Stomach (tissue), 8 donors: ENCODE measurements at regions not wholly inside any gene's neighbourhood (a gene's known extent, or its start where the extent isn't known, plus 50 kb on each side); places are given as distances from the start of the nearest gene placed in this dataset.

Experiments used
- DNase-seq, 2 donors: peaks; one replicate each; pipeline versions ENCODE4 v3.0.0 to v3.0.0-alpha.2; 2013 to 2019
- H3K27ac ChIP-seq, 5 donors: fragments of 200-600 bp in 4 of 5; sonication (generic) in 4 of 5; one replicate each; pipeline ENCODE4 v1.5.1; 2013 to 2019; ENCODE audit warnings: mild to moderate bottlenecking in 1 of 5, moderate library complexity in 1 of 5
- H3K27me3 ChIP-seq, 3 donors: fragments of 200-600 bp; sonication (generic); one replicate each; pipeline ENCODE4 v1.5.1; 2017 to 2019; ENCODE audit warnings: mixed run types in 1 of 3
- H3K36me3 ChIP-seq, 4 donors: fragments of 200-600 bp; sonication (generic); 1 replicate in 3 of 4; 2 replicates in 1 of 4; pipeline ENCODE4 v1.5.1; 2016 to 2019
- H3K4me1 ChIP-seq, 4 donors: fragments of 200-600 bp; sonication (generic); one replicate each; pipeline ENCODE4 v1.5.1; 2016 to 2019
- H3K4me3 ChIP-seq, 4 donors: fragments of 200-600 bp; sonication (generic) in 3 of 4; one replicate each; pipeline ENCODE4 v1.5.1; 2016 to 2019; ENCODE audit warnings: mild to moderate bottlenecking in 1 of 4
- H3K9me3 ChIP-seq, 4 donors: fragments of 200-600 bp; sonication (generic); one replicate each; pipeline ENCODE4 v1.5.1; 2016 to 2019
- CTCF ChIP-seq, 7 experiments: fragments of 450-650 bp in 4 of 7; fragments of 200-600 bp in 3 of 7; sonication (generic) in 3 of 7; IDR thresholded peaks; one replicate each; pipeline ENCODE4 v1.5.1; 2016 to 2019; ENCODE audit warnings: antibody characterized with exemption in 7 of 7, control low read depth in 2 of 7, mild to moderate bottlenecking in 1 of 7
- EP300 ChIP-seq: sonication (generic); formaldehyde crosslinking; IDR thresholded peaks from one replicate; pipeline ENCODE4 v1.6.1; 2017; ENCODE audit warnings: antibody characterized with exemption
- POLR2A ChIP-seq, 4 donors: fragments of 450-650 bp; IDR thresholded peaks; one replicate each; pipeline ENCODE4 v1.6.1; 2016; ENCODE audit warnings: antibody characterized with exemption in 4 of 4, control low read depth in 2 of 4, mild to moderate bottlenecking in 1 of 4, moderate library complexity in 1 of 4
- POLR2AphosphoS5 ChIP-seq, 3 donors: sonication (generic); formaldehyde crosslinking; IDR thresholded peaks; one replicate each; pipeline ENCODE4 v1.6.1; 2016; ENCODE audit warnings: antibody characterized with exemption in 3 of 3
- WGBS, 5 donors: extraction: QIAGEN DNeasy Blood & Tissue Kit in 3 of 5; methylation state at CpG; one replicate each; pipeline versions ENCODE4 v1.1.5 to v1.1.7; 2013 to 2018; 5-methylcytosine and 5-hydroxymethylcytosine counted together
- intact Hi-C: fragments of 100-400 bp; cut with DNase I; formaldehyde crosslinking; loops from one replicate; pipeline ENCODE4 v1.15.1; 2023; ENCODE audit warnings: low total_unique reads
- donor health status: healthy with polysubstance abuse.
- donor health status: Bipolar disorder and iron deficiency.
- donor health status: healthy.

DNA sequence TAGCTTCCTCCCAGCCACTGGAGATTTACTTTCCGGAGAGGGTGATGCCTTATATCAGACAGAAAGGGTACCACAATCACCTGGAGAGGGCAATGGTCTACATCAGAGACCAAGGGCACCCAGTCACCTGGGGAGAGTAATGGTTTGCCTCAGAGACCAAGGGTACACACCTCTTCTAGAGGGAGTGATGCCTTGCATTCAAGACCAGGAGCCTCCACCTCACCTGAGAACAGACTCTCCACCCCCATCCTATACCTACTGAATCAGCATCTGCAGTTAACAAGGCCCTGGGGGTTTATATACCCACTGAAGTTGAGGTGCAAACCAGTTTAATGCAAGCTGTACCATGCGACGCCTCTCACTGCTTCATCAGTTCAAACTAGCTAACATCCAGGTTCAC is 270.2 kb upstream of the IGFBP3 start:
- H3K9me3 ChIP-seq, result no peaks in the 10 kb centered on the region
- H3K4me3 ChIP-seq, result no peak overlapping the region
- no peaks in the 10 kb centered on the region for H3K36me3 ChIP-seq
- no peaks in the 10 kb centered on the region for H3K27me3 ChIP-seq
- H3K27ac ChIP-seq, result no peak overlapping the region
- DNase-seq, result no peak
- intact Hi-C loops, result no loop called here
- 89 to 98% (median 97%) methylated on average over 3 of the region's 3 CpGs for WGBS, 5 donors
- H3K4me1 ChIP-seq, result no peaks in the 10 kb centered on the region
- TF ChIP-seq POLR2A (IDR thresholded peaks at IDR 0.05) (no peak), CTCF (IDR thresholded peaks at IDR 0.05) (no peak), EP300 (no peak), POLR2AphosphoS5 (IDR thresholded peaks at IDR 0.05) (no peak)

DNA sequence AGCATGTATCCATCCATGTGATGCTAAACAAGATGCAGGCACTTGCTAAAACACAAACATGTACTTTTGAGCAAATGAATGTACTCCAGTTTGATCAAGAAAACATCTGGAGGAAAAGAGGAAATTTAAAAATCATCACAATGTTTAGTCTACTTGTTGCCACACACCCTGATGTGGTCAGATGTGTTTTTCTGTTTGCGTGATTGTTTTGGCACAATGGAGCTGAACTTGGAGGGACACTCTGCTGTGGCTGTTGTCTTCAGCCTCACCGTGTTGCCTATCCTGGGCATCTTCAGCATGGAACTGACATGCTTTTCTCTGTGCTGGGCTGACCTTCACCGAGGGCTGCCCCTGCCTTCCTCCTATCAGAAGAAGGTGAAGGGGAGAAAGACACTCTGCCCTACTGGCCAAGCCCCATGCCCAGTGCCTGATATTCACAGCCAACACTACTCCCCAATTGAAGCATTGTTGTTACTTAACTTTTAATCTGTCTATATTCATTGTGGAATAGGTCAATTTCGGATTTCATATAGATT is 268.3 kb upstream of the IGFBP3 start:
- no peak overlapping the region for H3K27ac ChIP-seq
- WGBS, 5 donors, result 77 to 88% (median 78%) methylated on average over 4 of the region's 4 CpGs
- H3K4me1 ChIP-seq, result no peaks in the 10 kb centered on the region
- no peaks in the 10 kb centered on the region for H3K27me3 ChIP-seq
- TF ChIP-seq CTCF (IDR thresholded peaks at IDR 0.05) (no peak), POLR2AphosphoS5 (IDR thresholded peaks at IDR 0.05) (no peak)
- intact Hi-C loops, result no loop called here
- H3K4me3 ChIP-seq, result no peak overlapping the region
- no peak for DNase-seq
- no peaks in the 10 kb centered on the region for H3K9me3 ChIP-seq
- no peaks in the 10 kb centered on the region for H3K36me3 ChIP-seq

- no peak for DNase-seq
- WGBS, 5 donors, result 78 to 90% (median 88%) methylated on average over 1 of the region's 1 CpG
- Histone ChIP-seq H3K27me3 (no peaks in the 10 kb centered on the region), H3K4me3 (no peak overlapping the region), H3K4me1 (no peaks in the 10 kb centered on the region), H3K36me3 (no peaks in the 10 kb centered on the region), H3K27ac (no peak overlapping the region), H3K9me3 (no peaks in the 10 kb centered on the region)
- TF ChIP-seq POLR2A (IDR thresholded peaks at IDR 0.05) (no peak), CTCF (IDR thresholded peaks at IDR 0.05) (no peak), EP300 (no peak), POLR2AphosphoS5 (IDR thresholded peaks at IDR 0.05) (no peak)
- intact Hi-C loops, result no loop called here
Observed at GRCh38 chr7:46186131-46186530, 265.1 kb upstream of the IGFBP3 start.

DNA sequence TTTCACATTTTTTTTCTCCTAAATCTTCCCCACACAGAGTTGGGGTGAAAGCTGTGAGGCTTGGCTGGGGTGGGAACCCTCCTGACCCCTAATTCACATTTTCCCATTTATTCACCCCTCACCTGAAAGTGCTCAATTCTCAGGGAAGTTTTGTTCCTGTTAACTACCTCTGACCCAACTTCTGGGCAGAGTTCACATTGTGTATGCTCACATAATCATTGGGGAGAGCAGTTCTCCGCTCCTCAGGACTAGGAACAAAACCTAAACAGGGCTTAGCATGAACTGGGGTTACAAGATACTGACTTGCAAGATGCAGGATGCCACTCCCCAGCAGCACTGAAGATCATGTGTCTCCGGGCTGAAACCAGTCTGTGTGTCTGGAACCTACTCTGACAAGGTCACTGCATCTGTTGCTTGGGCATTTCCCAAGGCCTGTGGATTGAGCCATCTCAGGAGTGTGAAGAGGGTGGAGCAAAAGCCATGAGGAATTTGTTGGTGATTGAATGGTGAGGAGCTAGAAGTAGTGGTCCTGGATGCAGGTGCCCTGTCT is 258.1 kb upstream of the IGFBP3 start:
- Histone ChIP-seq H3K36me3 (no peaks in the 10 kb centered on the region), H3K27me3 (no peaks in the 10 kb centered on the region), H3K9me3 (no peaks in the 10 kb centered on the region), H3K4me3 (no peak overlapping the region), H3K4me1 (peaks cover 0 to 4% (median 2%) of the 10 kb centered on the region in 4 donors), H3K27ac (no peak overlapping the region)
- TF ChIP-seq EP300 (no peak), POLR2AphosphoS5 (IDR thresholded peaks at IDR 0.05) (no peak), CTCF (IDR thresholded peaks at IDR 0.05) (no peak), POLR2A (IDR thresholded peaks at IDR 0.05) (no peak)
- intact Hi-C loops, result no loop called here
- 68 to 91% (median 78%) methylated on average over 2 of the region's 2 CpGs for WGBS, 5 donors
- DNase-seq, result no peak
